Sigmoid colon (tissue), 4 donors: ENCODE measurements at regions not wholly inside any gene's neighbourhood (a gene's known extent, or its start where the extent isn't known, plus 50 kb on each side); places are given as distances from the start of the nearest gene placed in this dataset.

Experiments used
- EP300 ChIP-seq, 4 donors: sonication (generic); formaldehyde crosslinking; IDR thresholded peaks; one replicate each; pipeline ENCODE4 v1.6.1; 2017; ENCODE audit warnings: antibody characterized with exemption in 4 of 4
- POLR2A ChIP-seq, 2 donors: fragments of 450-650 bp; IDR thresholded peaks; one replicate each; pipeline ENCODE4 v1.6.1; 2016; ENCODE audit warnings: antibody characterized with exemption in 2 of 2, mild to moderate bottlenecking in 2 of 2, moderate library complexity in 2 of 2
- TF ChIP-seq, protein P1 (sequence below), 4 experiments: fragments of 450-650 bp in 3 of 4; fragments of 200-600 bp in 1 of 4; IDR thresholded peaks; one replicate each; pipeline ENCODE4 v1.5.1; 2016 to 2019; ENCODE audit warnings: antibody characterized with exemption in 4 of 4, mild to moderate bottlenecking in 3 of 4, moderate library complexity in 2 of 4

DNA sequence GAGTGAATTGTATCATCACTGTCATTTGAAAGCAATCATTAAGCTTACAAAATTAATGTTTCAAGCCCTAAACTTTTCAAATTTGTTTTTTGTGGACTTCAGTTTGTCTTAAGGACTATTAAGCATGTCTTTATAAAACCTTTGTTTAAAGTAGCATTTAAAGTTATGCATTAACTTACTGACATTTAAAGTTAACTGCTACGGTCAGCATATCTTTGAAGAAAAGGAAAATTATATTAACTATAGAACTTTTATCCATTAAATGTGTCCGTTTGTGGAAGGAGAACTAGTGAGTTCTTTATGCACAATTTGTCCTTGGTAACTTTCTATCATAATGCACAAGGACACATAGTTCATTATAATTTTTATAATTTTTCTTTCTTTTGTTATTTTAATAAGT lies 103.4 kb downstream of the FANCF start:
- TF ChIP-seq, protein P1, sequence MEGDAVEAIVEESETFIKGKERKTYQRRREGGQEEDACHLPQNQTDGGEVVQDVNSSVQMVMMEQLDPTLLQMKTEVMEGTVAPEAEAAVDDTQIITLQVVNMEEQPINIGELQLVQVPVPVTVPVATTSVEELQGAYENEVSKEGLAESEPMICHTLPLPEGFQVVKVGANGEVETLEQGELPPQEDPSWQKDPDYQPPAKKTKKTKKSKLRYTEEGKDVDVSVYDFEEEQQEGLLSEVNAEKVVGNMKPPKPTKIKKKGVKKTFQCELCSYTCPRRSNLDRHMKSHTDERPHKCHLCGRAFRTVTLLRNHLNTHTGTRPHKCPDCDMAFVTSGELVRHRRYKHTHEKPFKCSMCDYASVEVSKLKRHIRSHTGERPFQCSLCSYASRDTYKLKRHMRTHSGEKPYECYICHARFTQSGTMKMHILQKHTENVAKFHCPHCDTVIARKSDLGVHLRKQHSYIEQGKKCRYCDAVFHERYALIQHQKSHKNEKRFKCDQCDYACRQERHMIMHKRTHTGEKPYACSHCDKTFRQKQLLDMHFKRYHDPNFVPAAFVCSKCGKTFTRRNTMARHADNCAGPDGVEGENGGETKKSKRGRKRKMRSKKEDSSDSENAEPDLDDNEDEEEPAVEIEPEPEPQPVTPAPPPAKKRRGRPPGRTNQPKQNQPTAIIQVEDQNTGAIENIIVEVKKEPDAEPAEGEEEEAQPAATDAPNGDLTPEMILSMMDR (IDR thresholded peaks at IDR 0.05), result no peak
- TF ChIP-seq POLR2A (IDR thresholded peaks at IDR 0.05) (no peak), EP300 (IDR thresholded peaks at IDR 0.05) (no peak)
